ENCODE measurements at regions not wholly inside any gene's neighbourhood (a gene's known extent, or its start where the extent isn't known, plus 50 kb on each side); places are given as distances from the start of the nearest gene placed in this dataset.

- TF ChIP-seq, protein P1, sequence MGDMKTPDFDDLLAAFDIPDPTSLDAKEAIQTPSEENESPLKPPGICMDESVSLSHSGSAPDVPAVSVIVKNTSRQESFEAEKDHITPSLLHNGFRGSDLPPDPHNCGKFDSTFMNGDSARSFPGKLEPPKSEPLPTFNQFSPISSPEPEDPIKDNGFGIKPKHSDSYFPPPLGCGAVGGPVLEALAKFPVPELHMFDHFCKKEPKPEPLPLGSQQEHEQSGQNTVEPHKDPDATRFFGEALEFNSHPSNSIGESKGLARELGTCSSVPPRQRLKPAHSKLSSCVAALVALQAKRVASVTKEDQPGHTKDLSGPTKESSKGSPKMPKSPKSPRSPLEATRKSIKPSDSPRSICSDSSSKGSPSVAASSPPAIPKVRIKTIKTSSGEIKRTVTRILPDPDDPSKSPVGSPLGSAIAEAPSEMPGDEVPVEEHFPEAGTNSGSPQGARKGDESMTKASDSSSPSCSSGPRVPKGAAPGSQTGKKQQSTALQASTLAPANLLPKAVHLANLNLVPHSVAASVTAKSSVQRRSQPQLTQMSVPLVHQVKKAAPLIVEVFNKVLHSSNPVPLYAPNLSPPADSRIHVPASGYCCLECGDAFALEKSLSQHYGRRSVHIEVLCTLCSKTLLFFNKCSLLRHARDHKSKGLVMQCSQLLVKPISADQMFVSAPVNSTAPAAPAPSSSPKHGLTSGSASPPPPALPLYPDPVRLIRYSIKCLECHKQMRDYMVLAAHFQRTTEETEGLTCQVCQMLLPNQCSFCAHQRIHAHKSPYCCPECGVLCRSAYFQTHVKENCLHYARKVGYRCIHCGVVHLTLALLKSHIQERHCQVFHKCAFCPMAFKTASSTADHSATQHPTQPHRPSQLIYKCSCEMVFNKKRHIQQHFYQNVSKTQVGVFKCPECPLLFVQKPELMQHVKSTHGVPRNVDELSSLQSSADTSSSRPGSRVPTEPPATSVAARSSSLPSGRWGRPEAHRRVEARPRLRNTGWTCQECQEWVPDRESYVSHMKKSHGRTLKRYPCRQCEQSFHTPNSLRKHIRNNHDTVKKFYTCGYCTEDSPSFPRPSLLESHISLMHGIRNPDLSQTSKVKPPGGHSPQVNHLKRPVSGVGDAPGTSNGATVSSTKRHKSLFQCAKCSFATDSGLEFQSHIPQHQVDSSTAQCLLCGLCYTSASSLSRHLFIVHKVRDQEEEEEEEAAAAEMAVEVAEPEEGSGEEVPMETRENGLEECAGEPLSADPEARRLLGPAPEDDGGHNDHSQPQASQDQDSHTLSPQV (IDR thresholded peaks at IDR 0.05) = no peak
- TF ChIP-seq FOS (IDR thresholded peaks at IDR 0.05; ENCODE audit: borderline replicate concordance, extremely low read depth, insufficient read length) (no peak), NBN (IDR thresholded peaks at IDR 0.05) (no peak)
Observed at GRCh38 chr6:91358986-91359385, 772.1 kb upstream of the MAP3K7 start (continued).

- WGBS (ENCODE audit: insufficient coverage, insufficient replicate concordance, low lambda C conversion rate, missing lambda C conversion rate) = 38% methylated on average over 4 of the region's 4 CpGs
- RAD21 ChIA-PET (ENCODE audit: unreplicated experiment) = interaction anchor here (0.7 to 0.9 kb wide), 2 partner anchors 22 to 170 kb away, joined by 3 to 5 read pairs; no protein-coding TSS in a partner anchor
- no peak overlapping the region for H3K4me3 ChIP-seq
- intact Hi-C loops (cut with micrococcal nuclease; ENCODE audit: unreplicated experiment) (loop anchor here (5.0 kb wide), 1 partner anchor 179 kb away; no protein-coding TSS in a partner anchor), in situ Hi-C loops (cut with MboI) (no loop called here)
- H2AFZ ChIP-seq (ENCODE audit: control insufficient read depth, low read depth, low read length) = no peak overlapping the region
- SMC1A ChIA-PET (ENCODE audit: uncharacterized antibody, unreplicated experiment) = interaction anchor here (1.2 kb wide), 1 partner anchor 12 kb away, joined by 4 read pairs; no protein-coding TSS in a partner anchor
- no peaks in the 10 kb centered on the region for H3K9me3 ChIP-seq (replicated peaks; ENCODE audit: control insufficient read depth, insufficient read depth, low read length)
- BruUV-seq (replicated peaks) = no TSS peak
- POLR2A ChIA-PET = interaction anchor here (0.6 to 0.7 kb wide), 2 partner anchors 18 to 33 kb away, joined by 4 to 5 read pairs; no protein-coding TSS in a partner anchor
- no peak overlapping the region for H3K4me2 ChIP-seq (ENCODE audit: control insufficient read depth, insufficient read depth)
- ATAC-seq (no peak), FAIRE-seq (no peak), DNase-seq (ENCODE audit: low read depth, low spot score) (no peak)
- CTCF ChIA-PET = interaction anchor here (1.3 kb wide), 1 partner anchor 22 kb away, joined by 5 read pairs; no protein-coding TSS in a partner anchor
- no peaks in the 10 kb centered on the region for H3K27me3 ChIP-seq (replicated peaks in 1 of 2; ENCODE audit: control insufficient read depth in 2 of 2, insufficient read depth in 2 of 2, low read length in 1 of 2)
- no peaks in the 10 kb centered on the region for H3K36me3 ChIP-seq (ENCODE audit: control insufficient read depth in 2 of 2, insufficient read depth in 2 of 2, low read length in 1 of 2)
- TF ChIP-seq SIN3A (IDR thresholded peaks at IDR 0.05; ENCODE audit: low read depth, low read length) (no peak), PML (IDR thresholded peaks at IDR 0.05; ENCODE audit: low read length) (no peak), KLF5 (IDR thresholded peaks at IDR 0.05; ENCODE audit: partially characterized antibody) (no peak), HDAC2 (IDR thresholded peaks at IDR 0.05) (no peak)
- no peak overlapping the region for H3K9ac ChIP-seq (ENCODE audit: control insufficient read depth, insufficient read depth, low read length)
- H3K27ac ChIP-seq (ENCODE audit: control insufficient read depth, insufficient read depth) = no peak overlapping the region
- no peaks in the 10 kb centered on the region for H4K20me1 ChIP-seq (ENCODE audit: control insufficient read depth, insufficient read depth)
- H3K79me2 ChIP-seq (ENCODE audit: control insufficient read depth, insufficient read depth, low read length) = no peaks in the 10 kb centered on the region
- H3K4me1 ChIP-seq (ENCODE audit: control insufficient read depth, insufficient read depth, low read length) = no peaks in the 10 kb centered on the region
Observed at GRCh38 chr6:91352878-91353277, 766.0 kb upstream of the MAP3K7 start.

Measured in GM12878 (cell line).